ENCODE measurements at regions not wholly inside any gene's neighbourhood (a gene's known extent, or its start where the extent isn't known, plus 50 kb on each side); places are given as distances from the start of the nearest gene placed in this dataset.

GRCh38 chr10:61320257-61320587 is 133.0 kb downstream of the TMEM26 start (continued):
- TF ChIP-seq ZBTB43 (CRISPR knock-in tag; IDR thresholded peaks at IDR 0.05) = no peak
- no peak for TF ChIP-seq ZNF416 (CRISPR knock-in tag; IDR thresholded peaks at IDR 0.05)
- TF ChIP-seq TEAD4 (CRISPR knock-in tag; IDR thresholded peaks at IDR 0.05) = no peak
- TF ChIP-seq USF2 (CRISPR knock-in tag; IDR thresholded peaks at IDR 0.05) = no peak
- TF ChIP-seq ZNF512 (CRISPR knock-in tag; IDR thresholded peaks at IDR 0.05; ENCODE audit: borderline replicate concordance) = no peak

- CTCF ChIA-PET = no interaction called here
- H3K36me3 Mint-ChIP-seq = no peaks in the 10 kb centered on the region
- H3K27me3 Mint-ChIP-seq (ENCODE audit: low read depth) = no peaks in the 10 kb centered on the region
- no peak overlapping the region for H3K4me3 Mint-ChIP-seq
- POLR2A ChIA-PET = no interaction called here
- peaks cover under 1% of the 10 kb centered on the region; the same call in 1 of the 2 replicates for H3K4me1 Mint-ChIP-seq
- ATAC-seq (no peak), DNase-seq (ENCODE audit: low spot score) (no peak)
- no peak overlapping the region for H3K27ac Mint-ChIP-seq
- no peak for TF ChIP-seq ZBTB43 (CRISPR knock-in tag; IDR thresholded peaks at IDR 0.05)
- H3K9me3 Mint-ChIP-seq = no peaks in the 10 kb centered on the region
These were observed 133.6 kb downstream of the TMEM26 start for GRCh38 chr10:61319386-61320256.

- no peaks in the 10 kb centered on the region for H3K36me3 Mint-ChIP-seq
- ChIA-PET CTCF (no interaction called here), POLR2A (no interaction called here)
- H3K27ac Mint-ChIP-seq = no peak overlapping the region
- TF ChIP-seq SOX15 (CRISPR knock-in tag; IDR thresholded peaks at IDR 0.05) (no peak), AFF4 (CRISPR knock-in tag; IDR thresholded peaks at IDR 0.05; ENCODE audit: borderline replicate concordance) (no peak)
- H3K27me3 Mint-ChIP-seq (ENCODE audit: low read depth) = no peaks in the 10 kb centered on the region
- no peak overlapping the region for H3K4me3 Mint-ChIP-seq
- ATAC-seq = no peak
- H3K9me3 Mint-ChIP-seq = no peaks in the 10 kb centered on the region
- no peak for DNase-seq (ENCODE audit: low spot score)
- H3K4me1 Mint-ChIP-seq = no peaks in the 10 kb centered on the region
These were observed 134.8 kb downstream of the TMEM26 start for GRCh38 chr10:61318429-61318828.

GRCh38 chr10:61317706-61318105 is 135.5 kb downstream of the TMEM26 start:
- ChIA-PET CTCF (no interaction called here), POLR2A (no interaction called here)
- Mint-ChIP-seq H3K4me1 (no peaks in the 10 kb centered on the region), H3K27ac (no peak overlapping the region), H3K9me3 (no peaks in the 10 kb centered on the region), H3K27me3 (ENCODE audit: low read depth) (no peaks in the 10 kb centered on the region), H3K36me3 (no peaks in the 10 kb centered on the region), H3K4me3 (no peak overlapping the region)
- no peak for DNase-seq (ENCODE audit: low spot score)
- ATAC-seq = no peak
- no peak for TF ChIP-seq CDX4 (CRISPR knock-in tag; IDR thresholded peaks at IDR 0.05; ENCODE audit: borderline replicate concordance)
- TF ChIP-seq IRF2 (CRISPR knock-in tag; IDR thresholded peaks at IDR 0.05; ENCODE audit: borderline replicate concordance, low read depth) = no peak
- TF ChIP-seq ELF4 (CRISPR knock-in tag; IDR thresholded peaks at IDR 0.05; ENCODE audit: low read depth) = no peak
- TF ChIP-seq SMAD3 (CRISPR knock-in tag; IDR thresholded peaks at IDR 0.05; ENCODE audit: borderline replicate concordance) = no peak
- no peak for TF ChIP-seq SMAD4 (CRISPR knock-in tag; IDR thresholded peaks at IDR 0.05)
- no peak for TF ChIP-seq NFATC4 (CRISPR knock-in tag; IDR thresholded peaks at IDR 0.05)
- TF ChIP-seq ZNF423 (CRISPR knock-in tag; IDR thresholded peaks at IDR 0.05) = no peak
- no peak for TF ChIP-seq ZNF671 (CRISPR knock-in tag; IDR thresholded peaks at IDR 0.05)
- TF ChIP-seq GTF2I (CRISPR knock-in tag; conservative IDR thresholded peaks at IDR 0.05) = no peak
- no peak for TF ChIP-seq TCF7 (CRISPR knock-in tag; IDR thresholded peaks at IDR 0.05; ENCODE audit: low read depth)
- no peak for TF ChIP-seq E2F4 (CRISPR knock-in tag; IDR thresholded peaks at IDR 0.05; ENCODE audit: borderline replicate concordance, low read depth)
- TF ChIP-seq GABPB1 (CRISPR knock-in tag; IDR thresholded peaks at IDR 0.05) = no peak
- no peak for TF ChIP-seq NFE2L1 (CRISPR knock-in tag; IDR thresholded peaks at IDR 0.05)
